ENCODE measurements at regions not wholly inside any gene's neighbourhood (a gene's known extent, or its start where the extent isn't known, plus 50 kb on each side); places are given as distances from the start of the nearest gene placed in this dataset.
"Not testable (repeated sequence)": the region's sequence is repeated elsewhere in the genome, so short reads cannot be mapped to it uniquely, and the experiment has no call there.

GRCh38 chr4:38387819-38388218 is 276.2 kb upstream of the KLF3 start:
- Histone ChIP-seq H4K5ac (ENCODE audit: low read depth, low read length) (no peak overlapping the region), H3K56ac (ENCODE audit: extremely low read depth, insufficient read depth, low read length) (no peak overlapping the region), H3K4me1 (ENCODE audit: control insufficient read depth, insufficient read depth, low read length) (no peaks in the 10 kb centered on the region), H2BK5ac (ENCODE audit: low read depth, low read length, poor library complexity, severe bottlenecking) (no peak overlapping the region), H2BK15ac (ENCODE audit: low read depth, low read length) (no peak overlapping the region), H3K27ac (ENCODE audit: insufficient read depth, low read length) (no peak overlapping the region), H3K14ac (replicated peaks; ENCODE audit: low read depth, low read length) (no peak overlapping the region), H3K36me3 (ENCODE audit: control insufficient read depth, insufficient read depth, low read length) (no peaks in the 10 kb centered on the region), H3K18ac (ENCODE audit: low read depth, low read length) (no peak overlapping the region), H3K27me3 (ENCODE audit: control insufficient read depth, insufficient read depth, low read length) (peaks cover 1% of the 10 kb centered on the region), H2AK5ac (ENCODE audit: low read depth, low read length) (no peak overlapping the region), H2BK20ac (ENCODE audit: low read depth, low read length) (no peak overlapping the region), H3K4me2 (ENCODE audit: low read depth, low read length) (no peak overlapping the region), H2AFZ (replicated peaks; ENCODE audit: low read length, poor library complexity) (no peak overlapping the region), H3K9ac (ENCODE audit: low read depth, low read length) (no peak overlapping the region), H4K20me1 (ENCODE audit: insufficient read depth, low read length) (no peaks in the 10 kb centered on the region), H3K4ac (ENCODE audit: low read depth, low read length) (no peak overlapping the region), H4K91ac (ENCODE audit: insufficient read depth, low read depth, low read length) (no peak overlapping the region), H3K23ac (ENCODE audit: low read depth, low read length) (no peak overlapping the region), H3K4me3 (ENCODE audit: insufficient read depth, low read depth, low read length) (no peak overlapping the region), H2BK120ac (ENCODE audit: low read depth, low read length) (no peak overlapping the region), H4K8ac (ENCODE audit: low read depth in 2 of 2, low read length in 2 of 2) (no peak overlapping the region), H3K9me1 (ENCODE audit: insufficient read depth, low read length) (no peaks in the 10 kb centered on the region), H3K9me3 (ENCODE audit: control insufficient read depth, insufficient read depth, low read length) (peaks cover 3% of the 10 kb centered on the region), H2AK9ac (replicated peaks; ENCODE audit: low read depth, low read length, poor library complexity) (no peak overlapping the region), H3K79me1 (ENCODE audit: low read depth in 1 of 2, low read length in 2 of 2) (no peaks in the 10 kb centered on the region)
- DNase-seq (no peak), ATAC-seq (ENCODE audit: low read depth) (no peak)
- no TSS peak for BruUV-seq (replicated peaks)
- ChIA-PET CTCF (no interaction called here), POLR2A (ENCODE audit: unreplicated experiment) (no interaction called here)
- no peak for TF ChIP-seq CTCF (conservative IDR thresholded peaks at IDR 0.05; ENCODE audit: low read depth, low read length)
- TF ChIP-seq MAZ (IDR thresholded peaks at IDR 0.05; ENCODE audit: borderline replicate concordance, low read depth, low read length), result no peak
- TF ChIP-seq MAFK (IDR thresholded peaks at IDR 0.05; ENCODE audit: low read depth, low read length), result no peak
- TF ChIP-seq SMC3 (IDR thresholded peaks at IDR 0.05; ENCODE audit: low read depth, low read length), result no peak
- no peak for TF ChIP-seq FOS (IDR thresholded peaks at IDR 0.05; ENCODE audit: low read depth, low read length)
- TF ChIP-seq BHLHE40 (IDR thresholded peaks at IDR 0.05; ENCODE audit: low read depth, low read length), result no peak
- no peak for TF ChIP-seq RCOR1 (IDR thresholded peaks at IDR 0.05; ENCODE audit: insufficient replicate concordance, low read length)
- TF ChIP-seq RAD21 (IDR thresholded peaks at IDR 0.05; ENCODE audit: low read length), result no peak
- TF ChIP-seq RFX5 (IDR thresholded peaks at IDR 0.05; ENCODE audit: low read depth, low read length), result no peak
- TF ChIP-seq POLR2A (IDR thresholded peaks at IDR 0.05; ENCODE audit: low read depth, low read length), result no peak
- WGBS, 2 experiments (ENCODE audit: extremely low coverage in 2 of 2, insufficient read length in 1 of 2), result 60% methylated on average over 1 of the region's 5 CpGs; no CpG with 5 or more reads in 1 of the 2 experiments
- dilution Hi-C loops (cut with HindIII; ENCODE audit: low sequenced_read_pairs, unreplicated experiment) (no loop called here), in situ Hi-C loops (cut with MboI; ENCODE audit: low sequenced_read_pairs) (loop anchor here (25.0 kb wide), 1 partner anchor 99 kb away; no protein-coding TSS in a partner anchor), intact Hi-C loops (cut with micrococcal nuclease) (no loop called here)

GRCh38 chr4:38388907-38389306 is 275.1 kb upstream of the KLF3 start:
- CTCF ChIA-PET; H3K27me3 ChIP-seq (ENCODE audit: control insufficient read depth, insufficient read depth, low read length); H3K36me3 ChIP-seq (ENCODE audit: control insufficient read depth, insufficient read depth, low read length); H3K9ac ChIP-seq (ENCODE audit: low read depth, low read length); H3K79me1 ChIP-seq (ENCODE audit: low read depth in 1 of 2, low read length in 2 of 2); DNase-seq; H4K8ac ChIP-seq (ENCODE audit: low read depth in 2 of 2, low read length in 2 of 2); H3K27ac ChIP-seq (ENCODE audit: insufficient read depth, low read length); H2BK20ac ChIP-seq (ENCODE audit: low read depth, low read length); H3K56ac ChIP-seq (ENCODE audit: extremely low read depth, insufficient read depth, low read length); BruUV-seq (replicated peaks); H3K4me2 ChIP-seq (ENCODE audit: low read depth, low read length); H2BK15ac ChIP-seq (ENCODE audit: low read depth, low read length); H4K5ac ChIP-seq (ENCODE audit: low read depth, low read length); H3K18ac ChIP-seq (ENCODE audit: low read depth, low read length); POLR2A ChIA-PET (ENCODE audit: unreplicated experiment); ATAC-seq (ENCODE audit: low read depth); H3K4ac ChIP-seq (ENCODE audit: low read depth, low read length); dilution Hi-C loops (cut with HindIII; ENCODE audit: low sequenced_read_pairs, unreplicated experiment); H2BK120ac ChIP-seq (ENCODE audit: low read depth, low read length); H3K14ac ChIP-seq (replicated peaks; ENCODE audit: low read depth, low read length); H2AK5ac ChIP-seq (ENCODE audit: low read depth, low read length); H3K9me3 ChIP-seq (ENCODE audit: control insufficient read depth, insufficient read depth, low read length); H2AFZ ChIP-seq (replicated peaks; ENCODE audit: low read length, poor library complexity); H2AK9ac ChIP-seq (replicated peaks; ENCODE audit: low read depth, low read length, poor library complexity); H3K4me3 ChIP-seq (ENCODE audit: insufficient read depth, low read depth, low read length); H3K23ac ChIP-seq (ENCODE audit: low read depth, low read length); H3K4me1 ChIP-seq (ENCODE audit: control insufficient read depth, insufficient read depth, low read length); intact Hi-C loops (cut with micrococcal nuclease); H4K91ac ChIP-seq (ENCODE audit: insufficient read depth, low read depth, low read length); H3K9me1 ChIP-seq (ENCODE audit: insufficient read depth, low read length); H4K20me1 ChIP-seq (ENCODE audit: insufficient read depth, low read length); H2BK5ac ChIP-seq (ENCODE audit: low read depth, low read length, poor library complexity, severe bottlenecking): not testable (repeated sequence)
- WGBS, 2 experiments (ENCODE audit: extremely low coverage in 2 of 2, insufficient read length in 1 of 2), result no CpG with 5 or more reads among the region's 1 CpG
- in situ Hi-C loops (cut with MboI; ENCODE audit: low sequenced_read_pairs), result loop anchor here (25.0 kb wide), 1 partner anchor 98 kb away; no protein-coding TSS in a partner anchor

Measured in IMR-90 (cell line).